GM06990 (cell line): ENCODE measurements at regions not wholly inside any gene's neighbourhood (a gene's known extent, or its start where the extent isn't known, plus 50 kb on each side); places are given as distances from the start of the nearest gene placed in this dataset.

ENCODE experiments used
- DNase-seq: peaks from one replicate; pipeline ENCODE4 v3.0.0-alpha.2; 2011; ENCODE audit not compliant: insufficient read length; ENCODE audit errors: extremely low read depth
- H3K27me3 ChIP-seq: replicated peaks from 2 replicates; pipeline ENCODE4 v1.6.0; 2011; ENCODE audit warnings: low read length; ENCODE audit not compliant: control insufficient read depth, insufficient read depth
- H3K36me3 ChIP-seq: 2 replicates; pipeline ENCODE4 v1.5.1; 2011; ENCODE audit warnings: low read length; ENCODE audit not compliant: control insufficient read depth, insufficient read depth
- H3K4me3 ChIP-seq: replicated peaks from 2 replicates; pipeline ENCODE4 v1.5.1; 2011; ENCODE audit warnings: low read depth, mild to moderate bottlenecking, control low read depth, low read length
- TF ChIP-seq, protein P1 (sequence below): IDR thresholded peaks from 2 replicates; pipeline ENCODE4 v1.5.1; 2011; ENCODE audit warnings: low read length, control low read depth, mild to moderate bottlenecking, inconsistent platforms; ENCODE audit not compliant: insufficient read depth, poor library complexity, severe bottlenecking

DNA sequence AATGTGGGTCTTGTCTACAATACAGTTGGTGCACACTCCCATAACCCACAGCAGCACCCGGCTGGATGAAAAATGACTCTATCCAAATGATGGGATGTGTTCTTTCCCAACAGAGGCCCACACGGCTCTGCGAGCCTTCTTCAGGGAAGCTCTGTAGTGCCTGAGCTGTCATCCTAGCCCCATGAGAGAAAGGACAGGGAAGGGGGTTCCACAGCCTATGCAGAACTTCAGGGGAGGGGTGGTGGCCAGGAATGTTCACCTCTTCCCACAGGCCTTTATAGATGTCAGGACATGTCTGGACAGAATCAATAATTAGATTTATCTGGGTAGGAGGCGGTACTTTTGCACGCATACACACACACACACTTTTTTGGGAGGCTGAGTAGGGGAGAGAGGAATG is 109.0 kb downstream of the JCAD start:
- no peaks in the 10 kb centered on the region for H3K36me3 ChIP-seq
- DNase-seq, result no peak
- TF ChIP-seq, protein P1, sequence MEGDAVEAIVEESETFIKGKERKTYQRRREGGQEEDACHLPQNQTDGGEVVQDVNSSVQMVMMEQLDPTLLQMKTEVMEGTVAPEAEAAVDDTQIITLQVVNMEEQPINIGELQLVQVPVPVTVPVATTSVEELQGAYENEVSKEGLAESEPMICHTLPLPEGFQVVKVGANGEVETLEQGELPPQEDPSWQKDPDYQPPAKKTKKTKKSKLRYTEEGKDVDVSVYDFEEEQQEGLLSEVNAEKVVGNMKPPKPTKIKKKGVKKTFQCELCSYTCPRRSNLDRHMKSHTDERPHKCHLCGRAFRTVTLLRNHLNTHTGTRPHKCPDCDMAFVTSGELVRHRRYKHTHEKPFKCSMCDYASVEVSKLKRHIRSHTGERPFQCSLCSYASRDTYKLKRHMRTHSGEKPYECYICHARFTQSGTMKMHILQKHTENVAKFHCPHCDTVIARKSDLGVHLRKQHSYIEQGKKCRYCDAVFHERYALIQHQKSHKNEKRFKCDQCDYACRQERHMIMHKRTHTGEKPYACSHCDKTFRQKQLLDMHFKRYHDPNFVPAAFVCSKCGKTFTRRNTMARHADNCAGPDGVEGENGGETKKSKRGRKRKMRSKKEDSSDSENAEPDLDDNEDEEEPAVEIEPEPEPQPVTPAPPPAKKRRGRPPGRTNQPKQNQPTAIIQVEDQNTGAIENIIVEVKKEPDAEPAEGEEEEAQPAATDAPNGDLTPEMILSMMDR, result no peak
- H3K27me3 ChIP-seq, result no peaks in the 10 kb centered on the region; the same call in 1 of the 2 replicates
- no peak overlapping the region for H3K4me3 ChIP-seq

DNA sequence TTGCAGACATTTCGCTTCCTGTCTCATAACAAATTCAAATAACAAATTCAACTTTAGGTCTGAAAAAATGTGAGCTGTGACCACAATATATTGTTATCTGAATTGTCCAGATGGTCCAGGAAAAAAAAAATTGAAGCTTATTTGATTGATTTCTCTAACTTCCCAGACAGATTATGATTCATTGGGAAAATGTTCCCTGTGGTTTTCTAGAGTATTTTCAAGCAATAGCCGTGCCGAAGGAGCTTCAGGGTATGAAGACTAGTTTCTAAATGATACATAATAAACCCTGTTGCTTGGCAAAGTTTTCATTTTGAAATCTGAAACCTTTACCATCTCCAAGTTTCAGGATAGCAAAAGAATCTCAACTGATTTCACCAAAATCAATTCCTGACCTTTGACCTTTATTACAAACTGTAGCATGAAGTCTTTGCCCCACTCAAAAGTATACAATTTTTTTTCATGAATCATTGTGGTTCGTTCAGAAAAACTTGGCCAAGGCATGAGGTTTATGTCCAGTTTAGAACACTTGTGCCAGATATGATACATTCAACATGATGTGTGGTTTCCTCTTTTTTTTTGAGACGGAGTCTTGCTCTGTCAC is 109.9 kb downstream of the JCAD start:
- Histone ChIP-seq H3K4me3 (no peak overlapping the region), H3K27me3 (no peaks in the 10 kb centered on the region; the same call in 1 of the 2 replicates), H3K36me3 (no peaks in the 10 kb centered on the region)
- TF ChIP-seq, protein P1, result no peak
- no peak for DNase-seq

DNA sequence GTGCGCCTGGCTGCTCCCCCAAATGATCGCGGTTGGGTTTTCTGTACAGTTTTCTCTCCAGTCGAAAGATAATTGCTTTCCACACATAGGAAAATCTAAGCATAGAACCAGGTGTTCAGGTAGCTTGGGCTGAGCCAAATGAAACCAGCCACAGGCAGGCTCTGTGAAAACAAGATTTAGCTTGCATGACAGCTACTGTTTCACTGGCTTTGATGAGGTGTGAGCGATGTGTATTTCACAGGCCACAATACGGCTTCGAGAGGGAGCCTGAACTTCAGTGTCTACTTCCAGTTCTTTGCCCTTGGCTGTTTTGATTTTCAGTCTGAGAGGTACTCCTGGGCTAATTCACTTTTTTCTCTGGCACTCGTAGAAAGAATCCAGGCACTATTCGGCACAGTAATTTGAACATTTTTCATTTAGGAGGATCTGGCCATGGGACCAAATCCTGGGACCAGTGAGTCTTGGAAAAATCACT is 110.5 kb downstream of the JCAD start:
- DNase-seq, result no peak
- TF ChIP-seq, protein P1, result no peak
- Histone ChIP-seq H3K4me3 (no peak overlapping the region), H3K27me3 (no peaks in the 10 kb centered on the region; the same call in 1 of the 2 replicates), H3K36me3 (no peaks in the 10 kb centered on the region)

DNA sequence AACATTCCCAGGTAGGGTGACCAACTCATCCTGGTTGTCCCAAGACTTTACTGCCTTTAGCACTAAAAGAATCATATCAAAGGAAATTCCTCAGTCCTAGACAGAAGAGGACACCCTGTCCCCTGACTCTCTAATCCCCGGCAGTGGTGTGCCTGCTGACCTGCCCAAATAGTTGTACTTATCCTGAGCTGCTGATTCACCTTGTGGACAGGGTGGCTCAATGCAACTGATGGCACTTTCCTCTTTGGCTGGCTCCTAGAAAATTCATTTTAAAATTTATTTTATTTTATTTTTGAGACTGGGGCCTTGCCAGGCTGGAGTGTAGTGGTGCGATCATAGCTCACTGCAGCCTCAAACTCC is 111.7 kb downstream of the JCAD start:
- no peak for DNase-seq
- TF ChIP-seq, protein P1, result no peak
- H3K4me3 ChIP-seq, result no peak overlapping the region

DNA sequence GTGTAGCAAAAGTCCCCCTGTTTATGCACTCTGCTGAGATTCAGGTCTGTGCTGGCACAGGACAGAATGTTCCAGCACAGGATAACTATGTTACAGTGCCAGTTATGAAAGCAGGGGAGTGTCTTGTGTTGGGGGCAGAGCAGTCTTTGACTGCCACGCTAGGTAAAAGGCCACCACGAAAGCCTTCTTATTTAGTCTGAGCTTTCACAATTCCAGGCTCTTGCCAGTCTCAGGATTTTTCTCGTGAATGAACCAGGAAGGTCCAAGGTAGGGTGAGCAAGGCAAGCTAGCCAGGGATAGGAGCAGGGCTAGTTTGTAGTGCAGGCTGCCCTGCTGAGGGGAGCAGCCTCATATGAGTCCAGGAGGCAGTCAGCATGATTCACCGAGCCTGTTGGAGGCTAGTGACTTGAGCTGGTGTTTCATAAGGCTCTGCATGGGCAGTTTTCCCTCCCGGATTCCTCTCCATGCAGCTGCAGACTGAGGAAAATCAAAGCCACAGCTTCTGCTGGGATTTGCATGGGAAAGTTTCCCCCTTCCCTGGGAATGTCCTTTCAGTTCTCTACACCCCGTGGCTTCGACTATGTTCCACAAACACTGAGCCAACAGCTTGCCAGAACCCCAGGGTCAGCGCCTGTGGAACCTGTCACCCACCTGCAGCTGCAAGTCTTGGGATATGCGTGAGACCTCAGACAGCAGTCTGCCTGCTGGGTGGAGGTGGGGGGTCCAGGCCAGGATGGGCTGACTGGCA is 112.3 kb downstream of the JCAD start:
- Histone ChIP-seq H3K27me3 (no peaks in the 10 kb centered on the region), H3K4me3 (no peak overlapping the region), H3K36me3 (no peaks in the 10 kb centered on the region)
- DNase-seq, result no peak
- TF ChIP-seq, protein P1, result no peak

More for the DNA sequence above, 111.7 kb downstream of the JCAD start:
- Histone ChIP-seq H3K27me3 (no peaks in the 10 kb centered on the region; the same call in 1 of the 2 replicates), H3K36me3 (no peaks in the 10 kb centered on the region)
